Thyroid gland (tissue), 4 donors: ENCODE measurements at regions not wholly inside any gene's neighbourhood (a gene's known extent, or its start where the extent isn't known, plus 50 kb on each side); places are given as distances from the start of the nearest gene placed in this dataset.
A peak's percentile ranks its signal among the peaks of the same experiment; 100 is the strongest.

Experiments
- DNase-seq, 2 donors: peaks; one replicate each; pipeline ENCODE4 v3.0.0-alpha.2; 2019
- H3K27ac ChIP-seq, 3 donors: fragments of 200-600 bp; sonication (generic); 1 replicate in 2 of 3; 2 replicates in 1 of 3; pipeline ENCODE4 v1.5.1; 2016 to 2019; ENCODE audit warnings: mild to moderate bottlenecking in 1 of 3, moderate library complexity in 1 of 3
- H3K27me3 ChIP-seq: fragments of 200-600 bp; sonication (generic); one replicate; pipeline ENCODE4 v1.5.1; 2019
- H3K36me3 ChIP-seq, 2 donors: fragments of 200-600 bp; sonication (generic); one replicate each; pipeline ENCODE4 v1.5.1; 2016 to 2019
- H3K4me1 ChIP-seq, 2 donors: fragments of 200-600 bp; sonication (generic); one replicate each; pipeline ENCODE4 v1.5.1; 2017 to 2019
- H3K4me3 ChIP-seq, 3 donors: fragments of 200-600 bp; sonication (generic); replicated peaks in 1 of 3; 1 replicate in 2 of 3; 2 replicates in 1 of 3; pipeline ENCODE4 v1.5.1; 2016; ENCODE audit warnings: mild to moderate bottlenecking in 1 of 3
- H3K9me3 ChIP-seq: fragments of 200-600 bp; sonication (generic); one replicate; pipeline ENCODE4 v1.5.1; 2017
- CTCF ChIP-seq, 6 experiments: fragments of 200-600 bp in 3 of 6; fragments of 450-650 bp in 3 of 6; sonication (generic) in 3 of 6; IDR thresholded peaks; one replicate each; pipeline ENCODE4 v1.5.1; 2016 to 2019; ENCODE audit warnings: antibody characterized with exemption in 6 of 6, mild to moderate bottlenecking in 2 of 6, inconsistent platforms in 1 of 6, moderate library complexity in 1 of 6
- POLR2A ChIP-seq, 2 donors: fragments of 450-650 bp; IDR thresholded peaks; one replicate each; pipeline ENCODE4 v1.6.1; 2017; ENCODE audit warnings: antibody characterized with exemption in 2 of 2, mild to moderate bottlenecking in 2 of 2, moderate library complexity in 1 of 2
- WGBS, 2 donors: methylation state at CpG; one replicate each; pipeline ENCODE4 v1.1.5; 2017; 5-methylcytosine and 5-hydroxymethylcytosine counted together
- intact Hi-C: fragments of 100-400 bp; cut with DNase I; formaldehyde crosslinking; loops from one replicate; pipeline ENCODE4 v1.15.1; 2023

- DNase-seq, result no peak
- no peak for TF ChIP-seq POLR2A (IDR thresholded peaks at IDR 0.05)
- Histone ChIP-seq H3K27me3 (no peaks in the 10 kb centered on the region), H3K4me1 (no peaks in the 10 kb centered on the region), H3K9me3 (no peaks in the 10 kb centered on the region), H3K4me3 (no peak overlapping the region), H3K36me3 (no peaks in the 10 kb centered on the region), H3K27ac (no peak overlapping the region)
- WGBS, 2 donors, result 96 to 98% methylated on average over 4 of the region's 4 CpGs
- intact Hi-C loops, result no loop called here
These were observed 246.7 kb upstream of the HSFY2 start for GRCh38 chrY:19020193-19020592.

GRCh38 chrY:19016990-19017389 is 243.5 kb upstream of the HSFY2 start:
- Histone ChIP-seq H3K9me3 (no peaks in the 10 kb centered on the region), H3K27ac (no peak overlapping the region), H3K36me3 (no peaks in the 10 kb centered on the region), H3K4me3 (no peak overlapping the region), H3K27me3 (no peaks in the 10 kb centered on the region), H3K4me1 (no peaks in the 10 kb centered on the region)
- no peak for TF ChIP-seq POLR2A (IDR thresholded peaks at IDR 0.05)
- TF ChIP-seq CTCF (IDR thresholded peaks at IDR 0.05), result no peak
- 97 to 98% methylated on average over 5 of the region's 5 CpGs for WGBS, 2 donors
- DNase-seq, result no peak
- intact Hi-C loops, result no loop called here

- intact Hi-C loops, result no loop called here
- Histone ChIP-seq H3K27me3 (no peaks in the 10 kb centered on the region), H3K9me3 (no peaks in the 10 kb centered on the region), H3K27ac (no peak overlapping the region), H3K36me3 (no peaks in the 10 kb centered on the region), H3K4me1 (no peaks in the 10 kb centered on the region), H3K4me3 (no peak overlapping the region)
- peak; percentile 5 to 14 for DNase-seq
- 100% methylated on average over 2 of the region's 2 CpGs for WGBS, 2 donors
- TF ChIP-seq POLR2A (IDR thresholded peaks at IDR 0.05) (no peak), CTCF (IDR thresholded peaks at IDR 0.05) (peak in 1 of 6 experiments; percentile 16)
These were observed 242.3 kb upstream of the HSFY2 start for GRCh38 chrY:19015854-19016253.

- 93 to 94% methylated on average over 2 of the region's 2 CpGs for WGBS, 2 donors
These were observed 241.7 kb upstream of the HSFY2 start for GRCh38 chrY:19015213-19015612.

GRCh38 chrY:19012985-19013384 is 239.4 kb upstream of the HSFY2 start:
- intact Hi-C loops, result no loop called here
- no peaks in the 10 kb centered on the region for H3K4me1 ChIP-seq

More at GRCh38 chrY:19015213-19015612, 241.7 kb upstream of the HSFY2 start:
- Histone ChIP-seq H3K36me3 (no peaks in the 10 kb centered on the region), H3K27me3 (no peaks in the 10 kb centered on the region), H3K4me1 (no peaks in the 10 kb centered on the region), H3K9me3 (no peaks in the 10 kb centered on the region), H3K4me3 (no peak overlapping the region), H3K27ac (no peak overlapping the region)
- intact Hi-C loops, result no loop called here
- TF ChIP-seq POLR2A (IDR thresholded peaks at IDR 0.05) (no peak), CTCF (IDR thresholded peaks at IDR 0.05) (no peak)
- DNase-seq, result no peak

More at GRCh38 chrY:19012985-19013384, 239.4 kb upstream of the HSFY2 start:
- Histone ChIP-seq H3K27ac (no peak overlapping the region), H3K27me3 (no peaks in the 10 kb centered on the region), H3K36me3 (no peaks in the 10 kb centered on the region), H3K4me3 (no peak overlapping the region), H3K9me3 (no peaks in the 10 kb centered on the region)
- no peak for DNase-seq
- TF ChIP-seq CTCF (IDR thresholded peaks at IDR 0.05), result no peak
- TF ChIP-seq POLR2A (IDR thresholded peaks at IDR 0.05), result no peak
- WGBS, 2 donors, result 73 to 87% methylated on average over 2 of the region's 2 CpGs
